ENCODE measurements at regions not wholly inside any gene's neighbourhood (a gene's known extent, or its start where the extent isn't known, plus 50 kb on each side); places are given as distances from the start of the nearest gene placed in this dataset.
"Not testable (repeated sequence)": the region's sequence is repeated elsewhere in the genome, so short reads cannot be mapped to it uniquely, and the experiment has no call there.

DNA sequence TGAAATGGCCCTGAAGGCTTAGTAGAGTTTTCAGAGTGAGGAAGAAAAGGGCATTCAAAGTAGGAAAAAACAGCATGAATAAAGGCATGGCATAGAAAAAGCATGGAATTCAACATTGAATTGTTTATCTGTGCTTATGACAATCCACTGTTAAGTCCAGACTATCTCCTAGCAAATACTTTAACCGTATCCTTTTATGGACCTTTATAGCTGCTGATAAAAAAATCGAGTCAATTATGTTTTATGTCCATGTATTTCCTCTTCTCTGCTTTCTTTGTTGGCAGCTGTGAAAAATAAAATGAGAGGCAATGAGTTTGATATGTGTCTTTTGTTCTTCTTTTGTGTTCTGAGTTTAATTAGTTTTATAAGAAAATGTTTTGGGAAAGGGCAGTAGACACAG lies 70.4 kb downstream of the TDRD15 start:
- FAIRE-seq, result no peak
- no peak for DNase-seq (ENCODE audit: insufficient read length, low spot score)
- no peak for TF ChIP-seq POU2F2 (IDR thresholded peaks at IDR 0.05; ENCODE audit: low read depth, low read length)
- no peak for TF ChIP-seq PAX5 (IDR thresholded peaks at IDR 0.05; ENCODE audit: insufficient read depth, low read length, severe bottlenecking)
- TF ChIP-seq TAF1 (IDR thresholded peaks at IDR 0.05; ENCODE audit: low read depth, low read length), result no peak
- TF ChIP-seq SPI1 (IDR thresholded peaks at IDR 0.05; ENCODE audit: low read depth, low read length), result no peak
- TF ChIP-seq POLR2A (IDR thresholded peaks at IDR 0.05; ENCODE audit: low read depth, low read length), result no peak
- no peak for TF ChIP-seq POLR2AphosphoS5 (IDR thresholded peaks at IDR 0.05; ENCODE audit: low read depth, low read length)

DNA sequence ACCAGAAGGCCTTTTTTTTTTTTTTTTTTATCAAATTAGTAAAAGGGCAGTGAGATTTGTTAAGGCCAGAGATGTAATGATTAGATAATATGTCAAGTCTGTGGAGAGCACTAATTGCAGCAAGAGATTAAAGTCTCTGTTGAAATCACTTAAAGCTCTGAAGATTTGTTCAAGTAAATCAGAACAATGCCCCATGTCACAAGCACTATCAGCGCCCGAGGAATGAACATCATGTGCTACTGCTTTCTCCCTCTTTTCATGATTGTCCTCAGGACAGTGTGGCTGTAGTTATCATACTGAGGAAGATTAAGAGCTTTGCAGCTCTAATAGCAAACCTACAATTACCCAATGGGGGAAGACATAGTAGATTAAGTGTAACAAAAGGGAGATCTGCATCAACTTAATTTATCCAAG lies 71.1 kb downstream of the TDRD15 start:
- FAIRE-seq, result no peak
- TF ChIP-seq PAX5 (IDR thresholded peaks at IDR 0.05; ENCODE audit: insufficient read depth, low read length, severe bottlenecking), result no peak
- no peak for DNase-seq (ENCODE audit: insufficient read length, low spot score)

DNA sequence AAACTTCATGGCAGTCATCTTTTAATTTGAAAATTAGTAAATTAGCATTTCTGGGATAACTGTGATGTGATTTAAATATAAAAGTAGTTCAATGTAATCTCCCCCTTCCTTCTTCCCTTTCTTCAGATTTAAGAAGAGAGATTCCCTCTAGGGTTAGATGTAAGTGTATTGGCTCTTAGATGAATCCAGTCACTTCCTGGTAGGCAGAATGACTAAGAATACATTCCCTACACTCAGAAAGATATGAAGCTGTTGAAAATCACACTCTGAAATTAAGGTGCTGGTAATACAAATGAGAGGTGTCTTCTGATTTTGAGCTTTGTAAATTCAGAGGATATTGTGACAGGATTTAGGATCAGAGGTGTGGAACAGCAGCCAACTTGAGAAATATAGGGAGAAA lies 71.6 kb downstream of the TDRD15 start:
- no peak for TF ChIP-seq TAF1 (IDR thresholded peaks at IDR 0.05; ENCODE audit: low read depth, low read length)
- no peak for TF ChIP-seq POLR2A (IDR thresholded peaks at IDR 0.05; ENCODE audit: low read depth, low read length)
- no peak for TF ChIP-seq SPI1 (IDR thresholded peaks at IDR 0.05; ENCODE audit: low read depth, low read length)
- no peak for TF ChIP-seq POLR2AphosphoS5 (IDR thresholded peaks at IDR 0.05; ENCODE audit: low read depth, low read length)
- TF ChIP-seq POU2F2 (IDR thresholded peaks at IDR 0.05; ENCODE audit: low read depth, low read length), result no peak
- TF ChIP-seq PAX5 (IDR thresholded peaks at IDR 0.05; ENCODE audit: insufficient read depth, low read length, severe bottlenecking), result no peak
- FAIRE-seq (no peak), DNase-seq (ENCODE audit: insufficient read length, low spot score) (no peak)

DNA sequence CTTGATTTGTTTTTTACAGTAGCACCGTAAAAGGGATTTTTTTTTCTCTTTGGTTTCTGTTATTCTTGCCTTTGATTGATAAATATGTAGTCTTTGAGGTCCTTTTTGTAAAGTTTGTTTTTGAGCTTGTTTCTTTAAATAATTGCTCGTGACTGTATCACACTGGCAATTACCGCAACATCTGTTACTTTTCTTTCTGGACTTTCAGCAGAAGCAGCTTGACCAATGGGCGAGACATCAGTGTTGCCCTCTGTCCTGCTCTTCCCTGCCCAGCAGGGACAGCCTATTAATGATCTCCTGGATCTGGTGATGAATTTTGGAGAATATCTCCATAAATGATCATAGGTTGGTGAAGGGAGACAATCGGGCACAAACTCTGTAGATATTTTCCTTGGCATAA lies 74.9 kb downstream of the TDRD15 start:
- no peak for FAIRE-seq
- no peak for DNase-seq (ENCODE audit: insufficient read length, low spot score)
- TF ChIP-seq POLR2AphosphoS5 (IDR thresholded peaks at IDR 0.05; ENCODE audit: low read depth, low read length) (no peak), PAX5 (IDR thresholded peaks at IDR 0.05; ENCODE audit: insufficient read depth, low read length, severe bottlenecking) (no peak), TAF1 (IDR thresholded peaks at IDR 0.05; ENCODE audit: low read depth, low read length) (no peak), POLR2A (IDR thresholded peaks at IDR 0.05; ENCODE audit: low read depth, low read length) (no peak), POU2F2 (IDR thresholded peaks at IDR 0.05; ENCODE audit: low read depth, low read length) (no peak), SPI1 (IDR thresholded peaks at IDR 0.05; ENCODE audit: low read depth, low read length) (no peak)

- TF ChIP-seq PAX5 (IDR thresholded peaks at IDR 0.05; ENCODE audit: insufficient read depth, low read length, severe bottlenecking) (no peak), POU2F2 (IDR thresholded peaks at IDR 0.05; ENCODE audit: low read depth, low read length) (no peak), POLR2AphosphoS5 (IDR thresholded peaks at IDR 0.05; ENCODE audit: low read depth, low read length) (no peak), SPI1 (IDR thresholded peaks at IDR 0.05; ENCODE audit: low read depth, low read length) (no peak), TAF1 (IDR thresholded peaks at IDR 0.05; ENCODE audit: low read depth, low read length) (no peak)
- no peak for FAIRE-seq
- DNase-seq (ENCODE audit: insufficient read length, low spot score), result no peak
Measured at GRCh38 chr2:21203976-21204375, 80.2 kb downstream of the TDRD15 start.

- not testable (repeated sequence) for FAIRE-seq; DNase-seq (ENCODE audit: insufficient read length, low spot score)
Measured at GRCh38 chr2:21214085-21214484, 90.3 kb downstream of the TDRD15 start.

DNA sequence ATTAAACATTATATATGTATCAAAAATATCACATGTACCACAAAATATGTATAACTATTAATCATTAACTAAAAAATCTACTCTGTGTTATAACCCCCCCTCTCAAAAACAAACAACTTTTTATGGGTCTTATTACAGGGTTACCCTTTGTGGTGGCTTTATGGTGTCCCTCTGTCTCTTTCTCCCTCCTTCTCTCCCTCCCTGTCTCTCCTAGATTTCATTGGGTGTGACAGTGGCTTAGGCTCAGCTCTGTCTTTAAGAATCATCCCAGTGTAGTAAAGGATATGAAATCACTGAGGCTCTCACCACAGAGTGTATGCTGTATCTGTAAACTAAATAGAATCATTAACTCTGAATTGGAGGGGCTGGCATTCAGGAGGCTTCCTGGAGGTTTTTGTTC lies 93.7 kb downstream of the TDRD15 start:
- FAIRE-seq (no peak), DNase-seq (ENCODE audit: insufficient read length, low spot score) (no peak)
- TF ChIP-seq TAF1 (IDR thresholded peaks at IDR 0.05; ENCODE audit: low read depth, low read length) (no peak), POLR2A (IDR thresholded peaks at IDR 0.05; ENCODE audit: low read depth, low read length) (no peak), POLR2AphosphoS5 (IDR thresholded peaks at IDR 0.05; ENCODE audit: low read depth, low read length) (no peak), POU2F2 (IDR thresholded peaks at IDR 0.05; ENCODE audit: low read depth, low read length) (no peak), PAX5 (IDR thresholded peaks at IDR 0.05; ENCODE audit: insufficient read depth, low read length, severe bottlenecking) (no peak), SPI1 (IDR thresholded peaks at IDR 0.05; ENCODE audit: low read depth, low read length) (no peak)

DNA sequence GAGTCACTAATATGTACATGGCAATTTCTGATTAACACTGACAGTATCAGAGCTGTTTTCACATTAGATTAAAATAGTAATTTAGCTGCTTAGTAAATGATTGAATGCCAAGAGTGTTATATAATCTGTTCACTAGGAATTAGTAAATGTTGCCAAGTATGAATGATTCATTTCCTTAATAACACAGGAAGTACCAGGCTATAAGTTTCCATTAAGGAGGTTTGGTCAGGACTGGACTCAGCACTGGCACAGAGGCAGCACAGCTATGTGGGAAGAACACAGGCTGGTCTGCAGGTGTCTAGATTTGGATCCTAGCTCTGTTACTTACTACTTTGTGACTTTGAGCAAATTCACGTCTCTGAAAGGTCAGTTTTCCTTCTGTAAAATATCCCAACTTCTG lies 97.2 kb downstream of the TDRD15 start:
- no peak for DNase-seq (ENCODE audit: insufficient read length, low spot score)
- TF ChIP-seq POU2F2 (IDR thresholded peaks at IDR 0.05; ENCODE audit: low read depth, low read length), result no peak
- TF ChIP-seq POLR2AphosphoS5 (IDR thresholded peaks at IDR 0.05; ENCODE audit: low read depth, low read length), result no peak
- no peak for TF ChIP-seq SPI1 (IDR thresholded peaks at IDR 0.05; ENCODE audit: low read depth, low read length)
- TF ChIP-seq PAX5 (IDR thresholded peaks at IDR 0.05; ENCODE audit: insufficient read depth, low read length, severe bottlenecking), result no peak
- TF ChIP-seq POLR2A (IDR thresholded peaks at IDR 0.05; ENCODE audit: low read depth, low read length), result no peak
- TF ChIP-seq TAF1 (IDR thresholded peaks at IDR 0.05; ENCODE audit: low read depth, low read length), result no peak
- FAIRE-seq, result no peak

GRCh38 chr2:21223618-21224017 lies 99.8 kb downstream of the TDRD15 start:
- no peak for FAIRE-seq
- TF ChIP-seq POU2F2 (IDR thresholded peaks at IDR 0.05; ENCODE audit: low read depth, low read length), result no peak
- no peak for TF ChIP-seq PAX5 (IDR thresholded peaks at IDR 0.05; ENCODE audit: insufficient read depth, low read length, severe bottlenecking)
- no peak for TF ChIP-seq POLR2AphosphoS5 (IDR thresholded peaks at IDR 0.05; ENCODE audit: low read depth, low read length)
- TF ChIP-seq POLR2A (IDR thresholded peaks at IDR 0.05; ENCODE audit: low read depth, low read length), result no peak
- TF ChIP-seq TAF1 (IDR thresholded peaks at IDR 0.05; ENCODE audit: low read depth, low read length), result no peak
- no peak for TF ChIP-seq SPI1 (IDR thresholded peaks at IDR 0.05; ENCODE audit: low read depth, low read length)
- no peak for DNase-seq (ENCODE audit: insufficient read length, low spot score)

GRCh38 chr2:21228041-21228895 lies 104.5 kb downstream of the TDRD15 start:
- TF ChIP-seq POU2F2 (IDR thresholded peaks at IDR 0.05; ENCODE audit: low read depth, low read length) (no peak), TAF1 (IDR thresholded peaks at IDR 0.05; ENCODE audit: low read depth, low read length) (no peak), POLR2A (IDR thresholded peaks at IDR 0.05; ENCODE audit: low read depth, low read length) (no peak), POLR2AphosphoS5 (IDR thresholded peaks at IDR 0.05; ENCODE audit: low read depth, low read length) (no peak), PAX5 (IDR thresholded peaks at IDR 0.05; ENCODE audit: insufficient read depth, low read length, severe bottlenecking) (no peak), SPI1 (IDR thresholded peaks at IDR 0.05; ENCODE audit: low read depth, low read length) (no peak)
- no peak for FAIRE-seq
- DNase-seq (ENCODE audit: insufficient read length, low spot score), result no peak
